ENCODE measurements at regions not wholly inside any gene's neighbourhood (a gene's known extent, or its start where the extent isn't known, plus 50 kb on each side); places are given as distances from the start of the nearest gene placed in this dataset.

DNA sequence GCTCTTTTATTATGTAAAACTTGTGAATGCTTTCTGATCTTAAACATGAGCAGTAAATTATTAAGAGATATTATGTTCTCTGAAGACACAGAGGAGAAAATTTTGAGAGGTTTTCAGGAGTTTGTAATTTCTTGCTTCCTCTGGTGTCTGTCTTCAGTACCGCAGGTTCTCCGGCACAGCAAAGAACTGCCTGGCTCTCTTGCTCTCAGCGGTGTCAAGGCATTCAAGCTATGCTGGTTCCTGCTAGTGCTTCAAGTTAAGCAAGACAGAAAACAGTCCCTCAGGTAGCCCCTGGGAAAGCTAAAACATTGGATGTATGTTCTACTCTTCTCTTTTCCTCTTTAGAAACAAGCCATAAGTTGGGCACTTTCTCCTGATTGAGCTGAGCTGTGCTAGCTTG lies 120.2 kb upstream of the CENPE start:
- Histone ChIP-seq H3K36me3 (replicated peaks in 1 of 2; ENCODE audit: control insufficient read depth in 1 of 2, insufficient read depth in 2 of 2, low read length in 2 of 2) (no peaks in the 10 kb centered on the region), H3K4me3 (replicated peaks in 1 of 3; ENCODE audit: insufficient read depth in 1 of 3, low read depth in 2 of 3, low read length in 3 of 3) (no peak overlapping the region), H3K79me2 (ENCODE audit: insufficient read depth, low read length) (peaks cover 2% of the 10 kb centered on the region), H3K9me3 (ENCODE audit: low read length) (peaks cover 17% of the 10 kb centered on the region; the same call in 1 of the 2 replicates), H3K9ac (ENCODE audit: insufficient read depth, low read depth, low read length) (no peak overlapping the region), H3K27me3 (ENCODE audit: control insufficient read depth in 1 of 2, insufficient read depth in 2 of 2, low read length in 2 of 2) (no peaks in the 10 kb centered on the region), H4K20me1 (ENCODE audit: insufficient read depth, low read length) (no peaks in the 10 kb centered on the region), H3K4me1 (ENCODE audit: insufficient read depth, low read length) (no peaks in the 10 kb centered on the region), H3K4me2 (ENCODE audit: low read depth, low read length) (no peak overlapping the region), H3K27ac (ENCODE audit: extremely low read length, insufficient read depth, low read length) (no peak overlapping the region), H2AFZ (ENCODE audit: low read length) (no peak overlapping the region)
- no peak for FAIRE-seq
- ChIA-PET POLR2A (no interaction called here), CTCF (ENCODE audit: low intra/inter-chr PET ratio, low total read pairs) (no interaction called here)
- no peak for TF ChIP-seq SNAPC2 (CRISPR knock-in tag; IDR thresholded peaks at IDR 0.05)
- TF ChIP-seq ZNF616 (CRISPR knock-in tag; IDR thresholded peaks at IDR 0.05; ENCODE audit: low read depth), result no peak
- TF ChIP-seq IKZF4 (CRISPR knock-in tag; IDR thresholded peaks at IDR 0.05; ENCODE audit: borderline replicate concordance, low read depth, not compliant biosample characterization), result no peak
- no peak for TF ChIP-seq RARA (CRISPR knock-in tag; IDR thresholded peaks at IDR 0.05)
- no peak for TF ChIP-seq ZNF20 (CRISPR knock-in tag; IDR thresholded peaks at IDR 0.05)
- no peak for TF ChIP-seq ZSCAN29 (CRISPR knock-in tag; conservative IDR thresholded peaks at IDR 0.05)
- TF ChIP-seq, protein P1, sequence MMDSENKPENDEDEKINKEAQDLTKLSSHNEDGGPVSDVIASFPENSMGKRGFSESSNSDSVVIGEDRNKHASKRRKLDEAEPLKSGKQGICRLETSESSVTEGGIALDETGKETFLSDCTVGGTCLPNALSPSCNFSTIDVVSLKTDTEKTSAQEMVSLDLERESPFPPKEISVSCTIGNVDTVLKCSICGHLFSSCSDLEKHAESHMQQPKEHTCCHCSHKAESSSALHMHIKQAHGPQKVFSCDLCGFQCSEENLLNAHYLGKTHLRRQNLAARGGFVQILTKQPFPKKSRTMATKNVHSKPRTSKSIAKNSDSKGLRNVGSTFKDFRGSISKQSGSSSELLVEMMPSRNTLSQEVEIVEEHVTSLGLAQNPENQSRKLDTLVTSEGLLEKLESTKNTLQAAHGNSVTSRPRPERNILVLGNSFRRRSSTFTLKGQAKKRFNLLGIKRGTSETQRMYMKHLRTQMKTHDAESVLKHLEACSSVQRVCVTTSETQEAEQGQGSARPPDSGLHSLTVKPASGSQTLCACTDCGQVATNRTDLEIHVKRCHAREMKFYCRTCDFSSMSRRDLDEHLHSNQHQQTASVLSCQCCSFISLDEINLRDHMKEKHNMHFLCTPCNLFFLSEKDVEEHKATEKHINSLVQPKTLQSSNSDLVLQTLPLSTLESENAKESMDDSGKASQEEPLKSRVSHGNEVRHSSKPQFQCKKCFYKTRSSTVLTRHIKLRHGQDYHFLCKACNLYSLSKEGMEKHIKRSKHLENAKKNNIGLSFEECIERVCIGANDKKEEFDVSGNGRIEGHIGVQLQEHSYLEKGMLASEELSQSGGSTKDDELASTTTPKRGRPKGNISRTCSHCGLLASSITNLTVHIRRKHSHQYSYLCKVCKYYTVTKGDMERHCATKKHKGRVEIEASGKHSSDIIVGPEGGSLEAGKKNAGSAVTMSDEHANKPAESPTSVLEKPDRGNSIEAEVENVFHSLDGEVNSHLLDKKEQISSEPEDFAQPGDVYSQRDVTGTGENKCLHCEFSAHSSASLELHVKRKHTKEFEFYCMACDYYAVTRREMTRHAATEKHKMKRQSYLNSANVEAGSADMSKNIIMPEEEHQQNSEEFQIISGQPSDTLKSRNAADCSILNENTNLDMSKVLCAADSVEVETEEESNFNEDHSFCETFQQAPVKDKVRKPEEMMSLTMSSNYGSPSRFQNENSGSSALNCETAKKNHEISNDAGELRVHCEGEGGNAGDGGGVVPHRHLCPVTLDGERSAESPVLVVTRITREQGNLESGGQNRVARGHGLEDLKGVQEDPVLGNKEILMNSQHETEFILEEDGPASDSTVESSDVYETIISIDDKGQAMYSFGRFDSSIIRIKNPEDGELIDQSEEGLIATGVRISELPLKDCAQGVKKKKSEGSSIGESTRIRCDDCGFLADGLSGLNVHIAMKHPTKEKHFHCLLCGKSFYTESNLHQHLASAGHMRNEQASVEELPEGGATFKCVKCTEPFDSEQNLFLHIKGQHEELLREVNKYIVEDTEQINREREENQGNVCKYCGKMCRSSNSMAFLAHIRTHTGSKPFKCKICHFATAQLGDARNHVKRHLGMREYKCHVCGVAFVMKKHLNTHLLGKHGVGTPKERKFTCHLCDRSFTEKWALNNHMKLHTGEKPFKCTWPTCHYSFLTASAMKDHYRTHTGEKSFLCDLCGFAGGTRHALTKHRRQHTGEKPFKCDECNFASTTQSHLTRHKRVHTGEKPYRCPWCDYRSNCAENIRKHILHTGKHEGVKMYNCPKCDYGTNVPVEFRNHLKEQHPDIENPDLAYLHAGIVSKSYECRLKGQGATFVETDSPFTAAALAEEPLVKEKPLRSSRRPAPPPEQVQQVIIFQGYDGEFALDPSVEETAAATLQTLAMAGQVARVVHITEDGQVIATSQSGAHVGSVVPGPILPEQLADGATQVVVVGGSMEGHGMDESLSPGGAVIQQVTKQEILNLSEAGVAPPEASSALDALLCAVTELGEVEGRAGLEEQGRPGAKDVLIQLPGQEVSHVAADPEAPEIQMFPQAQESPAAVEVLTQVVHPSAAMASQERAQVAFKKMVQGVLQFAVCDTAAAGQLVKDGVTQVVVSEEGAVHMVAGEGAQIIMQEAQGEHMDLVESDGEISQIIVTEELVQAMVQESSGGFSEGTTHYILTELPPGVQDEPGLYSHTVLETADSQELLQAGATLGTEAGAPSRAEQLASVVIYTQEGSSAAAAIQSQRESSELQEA (CRISPR knock-in tag; IDR thresholded peaks at IDR 0.05; ENCODE audit: not compliant biosample characterization), result no peak
- no peak for TF ChIP-seq ZNF672 (CRISPR knock-in tag; IDR thresholded peaks at IDR 0.05)
- in situ Hi-C loops (cut with HindIII; ENCODE audit: extremely low pct_ligation_motif_present, low pct_unique_long_range_greater_than_20kb), result no loop called here
- ATAC-seq, result no peak
- no TSS peak for BruUV-seq (replicated peaks)
- no peak for DNase-seq (ENCODE audit: low spot score)
- WGBS (ENCODE audit: low lambda C conversion rate), result 94% methylated on average over 3 of the region's 3 CpGs
- intact Hi-C loops (cut with micrococcal nuclease; ENCODE audit: unreplicated experiment), result no loop called here

Data from HepG2 (cell line).